T-cell (primary cell): ENCODE measurements at regions not wholly inside any gene's neighbourhood (a gene's known extent, or its start where the extent isn't known, plus 50 kb on each side); places are given as distances from the start of the nearest gene placed in this dataset.

Experiments used
- ATAC-seq, 4 experiments: fragments of 200-7000 bp in 3 of 4; fragments of 150-1000 bp in 1 of 4; cut with Tn5 transposase; replicated peaks in 1 of 4; 1 replicate in 3 of 4; 2 replicates in 1 of 4; pipeline ENCODE4 v1.10.0; 2021; ENCODE audit warnings: moderate library complexity in 3 of 4, mild to moderate bottlenecking in 2 of 4, moderate number of reproducible peaks in 1 of 4
- CTCF ChIA-PET, 2 donors: fragments of 300-600 bp; sonication (Branson Sonifier 250); formaldehyde crosslinking; loops; one replicate each; lab custom pipeline; 2022; ENCODE audit warnings: antibody characterized with exemption in 2 of 2; lab: Charles Lee
- POLR2A ChIA-PET, 2 donors: fragments of 300-600 bp; sonication (Branson Sonifier 250); formaldehyde crosslinking; loops; one replicate each; lab custom pipeline; 2022; ENCODE audit warnings: antibody characterized with exemption in 2 of 2; lab: Charles Lee
- DNase-seq, 35 experiments: peaks; one replicate each; pipeline versions ENCODE4 v3.0.0 to v3.0.0-alpha.2; 2013 to 2023
- H3K27ac ChIP-seq: one replicate; pipeline ENCODE4 v1.5.1; 2013; ENCODE audit warnings: low read length
- H3K27me3 ChIP-seq, 2 experiments: replicated peaks in 1 of 2; 1 replicate in 1 of 2; 2 replicates in 1 of 2; pipeline versions ENCODE4 v1.6.1 to v1.7.0; 2013; ENCODE audit warnings: low read length in 1 of 2, mixed read lengths in 1 of 2; ENCODE audit not compliant: control insufficient read depth in 2 of 2, insufficient read depth in 2 of 2; ENCODE audit errors: extremely low read depth in 1 of 2
- H3K36me3 ChIP-seq, 2 donors: 1 replicate in 1 of 2; 2 replicates in 1 of 2; pipeline versions ENCODE4 v1.6.1 to v1.7.0; 2013; ENCODE audit warnings: low read length in 1 of 2; ENCODE audit not compliant: control insufficient read depth in 2 of 2, insufficient read depth in 1 of 2; ENCODE audit errors: extremely low read depth in 1 of 2
- H3K4me1 ChIP-seq, 2 experiments: 1 replicate in 1 of 2; 2 replicates in 1 of 2; pipeline versions ENCODE4 v1.6.1 to v1.7.0; 2013; ENCODE audit warnings: low read length in 2 of 2, mixed read lengths in 1 of 2; ENCODE audit not compliant: insufficient read depth in 2 of 2, control insufficient read depth in 1 of 2; ENCODE audit errors: extremely low read depth in 1 of 2
- H3K4me3 ChIP-seq, 2 donors: 1 replicate in 1 of 2; 2 replicates in 1 of 2; pipeline versions ENCODE4 v1.5.1 to v1.7.0; 2013; ENCODE audit warnings: mild to moderate bottlenecking in 2 of 2, low read length in 1 of 2, moderate library complexity in 1 of 2; ENCODE audit not compliant: control insufficient read depth in 1 of 2; ENCODE audit errors: extremely low read depth in 1 of 2
- H3K9me3 ChIP-seq: 2 replicates; pipeline ENCODE4 v1.7.0; 2013
- H3K27ac Mint-ChIP-seq, 2 donors: one replicate each; pipeline ENCODE4 v1.8.0; 2020 to 2021; ENCODE audit warnings: mild to moderate bottlenecking in 2 of 2, mixed read lengths in 2 of 2
- H3K27me3 Mint-ChIP-seq, 2 donors: one replicate each; pipeline ENCODE4 v1.8.0; 2021 to 2022; ENCODE audit warnings: mixed read lengths in 2 of 2
- H3K36me3 Mint-ChIP-seq: one replicate; pipeline ENCODE4 v1.8.0; 2021; ENCODE audit warnings: mixed read lengths
- H3K4me1 Mint-ChIP-seq, 3 donors: one replicate each; pipeline ENCODE4 v1.8.0; 2020 to 2022; ENCODE audit warnings: mixed read lengths in 3 of 3, mild to moderate bottlenecking in 1 of 3
- H3K4me3 Mint-ChIP-seq, 3 donors: one replicate each; pipeline ENCODE4 v1.8.0; 2020 to 2022; ENCODE audit warnings: mild to moderate bottlenecking in 3 of 3, mixed read lengths in 3 of 3, moderate library complexity in 3 of 3
- H3K9me3 Mint-ChIP-seq, 3 donors: one replicate each; pipeline ENCODE4 v1.8.0; 2020 to 2022; ENCODE audit warnings: mixed read lengths in 3 of 3
- whole genome bisulfite sequencing: methylation state at CpG from one replicate; pipeline ENCODE4 v1.1.5; 2013; ENCODE audit warnings: missing lambda C conversion rate; ENCODE audit not compliant: insufficient coverage; 5-methylcytosine and 5-hydroxymethylcytosine counted together

DNA sequence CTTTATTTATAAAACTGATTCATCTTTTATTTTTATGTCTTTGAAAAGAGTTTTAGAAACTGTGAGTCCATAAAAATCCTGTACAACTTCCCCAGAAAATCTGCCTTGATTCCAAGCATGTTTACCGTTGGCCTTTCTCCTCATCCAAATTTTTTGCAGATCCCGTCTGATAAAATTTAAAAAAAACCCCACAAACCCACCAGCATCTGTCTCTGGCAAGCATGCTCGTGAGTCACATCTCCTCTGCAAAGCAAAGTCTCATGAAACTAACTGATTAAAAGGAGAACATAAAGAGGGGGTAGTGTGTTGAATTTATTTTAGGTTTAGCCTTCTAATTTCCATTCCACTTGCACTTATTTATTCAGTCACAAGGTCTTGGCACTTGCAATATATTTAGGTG lies 109.4 kb downstream of the MAT2B start:
- Histone ChIP-seq H3K27me3 (peaks cover 0 to 2% of the 10 kb centered on the region in 2 experiments), H3K9me3 (no peaks in the 10 kb centered on the region), H3K4me3 (no peak overlapping the region), H3K4me1 (no peaks in the 10 kb centered on the region), H3K27ac (no peak overlapping the region), H3K36me3 (no peaks in the 10 kb centered on the region)
- no peaks in the 10 kb centered on the region for H3K9me3 Mint-ChIP-seq
- DNase-seq (no peak), ATAC-seq (no peak)
- no peak overlapping the region for H3K27ac Mint-ChIP-seq
- H3K4me3 Mint-ChIP-seq, result no peak overlapping the region
- no peaks in the 10 kb centered on the region for H3K36me3 Mint-ChIP-seq
- peaks cover 2% of the 10 kb centered on the region in 2 donors for H3K27me3 Mint-ChIP-seq
- ChIA-PET CTCF (no interaction called here), POLR2A (no interaction called here)
- H3K4me1 Mint-ChIP-seq, result no peaks in the 10 kb centered on the region
- 83% methylated on average over 1 of the region's 3 CpGs for WGBS

DNA sequence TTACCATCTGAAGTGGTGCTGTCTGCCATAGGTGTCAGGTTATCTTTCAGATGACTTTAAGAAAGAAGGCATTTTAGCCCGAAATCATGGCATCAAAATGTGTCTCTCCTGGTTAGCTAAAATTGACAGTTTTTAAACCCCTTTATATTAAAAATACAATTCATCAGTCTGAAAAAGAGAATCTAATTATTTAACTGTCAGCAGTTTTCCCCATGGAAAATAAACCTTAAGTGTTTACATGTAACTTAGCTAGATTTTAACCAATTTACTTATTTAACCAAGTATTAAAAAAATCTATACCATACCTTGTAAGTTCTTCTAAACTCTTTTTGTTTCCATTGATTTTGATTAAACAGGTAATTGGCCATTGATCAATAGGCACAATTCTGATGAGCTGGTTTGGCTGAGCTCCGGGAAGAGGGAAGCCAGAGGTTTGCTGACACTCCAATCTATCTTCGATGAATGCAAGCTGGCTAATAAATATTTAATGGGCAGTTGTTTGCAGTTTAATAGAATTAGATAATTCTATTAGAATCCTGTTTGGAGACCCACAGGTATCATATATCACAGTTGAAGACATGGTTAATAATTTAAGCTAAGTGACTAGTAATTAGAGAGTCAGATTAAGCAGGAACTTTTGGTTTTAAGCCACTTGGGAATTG lies 114.0 kb downstream of the MAT2B start:
- WGBS, result no CpG with 5 or more reads among the region's 3 CpGs
- no peaks in the 10 kb centered on the region for H3K4me1 ChIP-seq
- no peaks in the 10 kb centered on the region for H3K9me3 ChIP-seq
- ATAC-seq (no peak), DNase-seq (no peak)
- H3K9me3 Mint-ChIP-seq, result no peaks in the 10 kb centered on the region
- H3K36me3 Mint-ChIP-seq, result no peaks in the 10 kb centered on the region
- peaks cover 0 to 2% of the 10 kb centered on the region in 2 experiments for H3K27me3 ChIP-seq
- CTCF ChIA-PET, result interaction anchor here in 1 of 2 donors (0.7 kb wide), 1 partner anchor 106 kb away, joined by 5 read pairs; no protein-coding TSS in a partner anchor
- no peak overlapping the region for H3K27ac ChIP-seq
- H3K4me3 ChIP-seq, result no peak overlapping the region
- no peak overlapping the region for H3K4me3 Mint-ChIP-seq
- POLR2A ChIA-PET, result no interaction called here
- no peaks in the 10 kb centered on the region for H3K36me3 ChIP-seq
- H3K27me3 Mint-ChIP-seq, result no peaks in the 10 kb centered on the region
- no peak overlapping the region for H3K27ac Mint-ChIP-seq
- no peaks in the 10 kb centered on the region for H3K4me1 Mint-ChIP-seq

DNA sequence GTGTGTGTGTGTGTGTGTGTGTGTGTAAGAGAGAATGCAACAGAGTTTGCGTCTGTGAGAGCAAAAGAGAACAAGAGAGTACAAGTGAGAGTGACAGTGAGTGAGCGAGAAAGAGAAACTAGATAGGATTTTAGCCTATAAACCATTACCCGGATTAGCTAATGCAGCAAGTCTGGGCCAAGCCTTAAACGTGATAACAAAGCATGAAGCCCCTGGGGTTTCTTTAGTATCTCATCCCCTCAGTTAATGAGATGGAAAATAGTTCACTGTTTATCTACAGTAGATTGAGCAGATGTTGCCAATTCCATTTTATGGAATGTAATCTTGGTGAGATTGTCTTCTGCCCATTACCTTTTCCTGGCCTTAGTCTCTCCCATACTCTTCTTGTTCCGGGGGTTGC lies 114.5 kb downstream of the MAT2B start:
- Mint-ChIP-seq H3K4me3 (no peak overlapping the region), H3K27ac (no peak overlapping the region), H3K27me3 (no peaks in the 10 kb centered on the region), H3K4me1 (no peaks in the 10 kb centered on the region), H3K36me3 (no peaks in the 10 kb centered on the region), H3K9me3 (no peaks in the 10 kb centered on the region)
- POLR2A ChIA-PET, result no interaction called here
- DNase-seq (no peak), ATAC-seq (no peak)
- no peaks in the 10 kb centered on the region for H3K9me3 ChIP-seq
- H3K4me1 ChIP-seq, result no peaks in the 10 kb centered on the region
- H3K36me3 ChIP-seq, result no peaks in the 10 kb centered on the region
- CTCF ChIA-PET, result interaction anchor here in 1 of 2 donors (0.6 to 0.7 kb wide), 2 partner anchors 17 to 105 kb away, joined by 5 read pairs; no protein-coding TSS in a partner anchor
- WGBS, result 80% methylated on average over 3 of the region's 5 CpGs
- peaks cover 0 to 2% of the 10 kb centered on the region in 2 experiments for H3K27me3 ChIP-seq
- H3K4me3 ChIP-seq, result no peak overlapping the region
- no peak overlapping the region for H3K27ac ChIP-seq

DNA sequence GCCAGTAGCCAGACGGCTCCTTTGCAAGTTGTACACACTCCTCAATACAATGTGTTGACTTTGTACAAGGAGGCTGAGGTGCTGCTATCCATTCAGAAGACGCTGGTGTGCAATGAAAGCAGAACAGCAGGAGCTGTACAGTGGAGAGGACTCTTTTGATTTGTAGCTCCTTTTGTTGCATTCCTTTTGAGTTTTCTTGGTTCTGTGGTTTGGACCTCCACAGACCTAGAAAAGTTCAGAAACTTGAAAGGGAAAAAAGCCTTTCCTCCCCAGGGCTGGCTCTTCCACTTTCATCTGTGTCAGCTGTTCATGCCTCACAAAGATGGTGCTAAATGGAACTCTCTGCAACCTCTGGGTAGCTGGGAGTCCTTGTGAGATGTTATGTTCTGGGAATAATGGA lies 117.4 kb downstream of the MAT2B start:
- ChIA-PET CTCF (no interaction called here), POLR2A (no interaction called here)
- Mint-ChIP-seq H3K27ac (no peak overlapping the region), H3K36me3 (no peaks in the 10 kb centered on the region), H3K27me3 (no peaks in the 10 kb centered on the region), H3K4me1 (no peaks in the 10 kb centered on the region), H3K9me3 (no peaks in the 10 kb centered on the region), H3K4me3 (no peak overlapping the region)
- Histone ChIP-seq H3K27me3 (no peaks in the 10 kb centered on the region), H3K27ac (no peak overlapping the region), H3K9me3 (no peaks in the 10 kb centered on the region), H3K4me1 (no peaks in the 10 kb centered on the region), H3K36me3 (no peaks in the 10 kb centered on the region), H3K4me3 (no peak overlapping the region)
- DNase-seq (no peak), ATAC-seq (no peak)
- WGBS, result no CpG with 5 or more reads among the region's 2 CpGs

DNA sequence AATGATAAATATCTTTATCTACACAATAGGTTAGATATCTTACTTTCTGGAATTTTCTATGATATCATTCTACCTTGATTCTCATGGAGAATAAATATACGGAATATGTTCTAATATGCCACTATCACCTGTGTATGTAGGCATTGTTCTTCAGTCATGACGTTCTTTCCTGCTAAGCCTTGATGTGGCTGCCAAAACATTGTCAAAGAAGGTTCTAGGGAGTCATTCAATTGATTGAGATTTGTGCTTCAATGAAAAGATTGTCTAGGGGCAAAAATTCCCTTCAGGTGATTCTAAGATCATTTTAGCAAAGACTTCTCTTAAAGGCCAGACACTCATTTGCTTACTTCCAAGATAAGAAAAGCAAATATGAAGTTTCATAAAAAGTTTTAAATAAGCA lies 118.1 kb downstream of the MAT2B start:
- WGBS, result 50% methylated on average over 1 of the region's 2 CpGs
- Histone ChIP-seq H3K4me3 (no peak overlapping the region), H3K27me3 (no peaks in the 10 kb centered on the region), H3K9me3 (no peaks in the 10 kb centered on the region), H3K36me3 (no peaks in the 10 kb centered on the region), H3K4me1 (no peaks in the 10 kb centered on the region), H3K27ac (no peak overlapping the region)
- ATAC-seq (no peak), DNase-seq (no peak)
- Mint-ChIP-seq H3K4me1 (no peaks in the 10 kb centered on the region), H3K4me3 (no peak overlapping the region), H3K27me3 (no peaks in the 10 kb centered on the region), H3K36me3 (no peaks in the 10 kb centered on the region), H3K27ac (no peak overlapping the region), H3K9me3 (no peaks in the 10 kb centered on the region)
- ChIA-PET CTCF (no interaction called here), POLR2A (no interaction called here)

DNA sequence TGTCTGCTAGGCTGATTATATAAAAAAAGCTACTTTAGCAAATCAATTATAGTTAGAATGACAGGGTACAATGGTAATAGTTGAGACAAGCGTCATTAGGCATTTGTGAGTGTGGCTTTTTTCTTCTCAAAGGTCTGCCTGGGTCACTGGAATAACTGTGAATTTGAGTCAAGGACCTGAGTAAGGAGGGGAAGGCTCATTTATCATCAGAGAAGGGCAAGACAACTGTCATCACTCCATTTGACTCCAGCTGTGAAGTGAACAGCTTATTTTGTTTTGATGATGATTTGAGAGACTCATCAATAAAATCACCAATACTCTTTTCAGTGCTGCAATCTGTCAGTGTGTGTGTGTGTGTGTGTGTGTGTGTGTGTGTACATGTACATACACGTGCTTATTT lies 118.6 kb downstream of the MAT2B start:
- Histone ChIP-seq H3K27ac (no peak overlapping the region), H3K4me3 (no peak overlapping the region), H3K4me1 (no peaks in the 10 kb centered on the region), H3K36me3 (no peaks in the 10 kb centered on the region), H3K9me3 (no peaks in the 10 kb centered on the region), H3K27me3 (no peaks in the 10 kb centered on the region)
- H3K27ac Mint-ChIP-seq, result no peak overlapping the region
- ChIA-PET POLR2A (no interaction called here), CTCF (no interaction called here)
- H3K4me1 Mint-ChIP-seq, result no peaks in the 10 kb centered on the region
- no CpG with 5 or more reads among the region's 2 CpGs for WGBS
- no peaks in the 10 kb centered on the region for H3K9me3 Mint-ChIP-seq
- DNase-seq (no peak), ATAC-seq (no peak)
- no peaks in the 10 kb centered on the region for H3K36me3 Mint-ChIP-seq
- no peaks in the 10 kb centered on the region for H3K27me3 Mint-ChIP-seq
- H3K4me3 Mint-ChIP-seq, result no peak overlapping the region

DNA sequence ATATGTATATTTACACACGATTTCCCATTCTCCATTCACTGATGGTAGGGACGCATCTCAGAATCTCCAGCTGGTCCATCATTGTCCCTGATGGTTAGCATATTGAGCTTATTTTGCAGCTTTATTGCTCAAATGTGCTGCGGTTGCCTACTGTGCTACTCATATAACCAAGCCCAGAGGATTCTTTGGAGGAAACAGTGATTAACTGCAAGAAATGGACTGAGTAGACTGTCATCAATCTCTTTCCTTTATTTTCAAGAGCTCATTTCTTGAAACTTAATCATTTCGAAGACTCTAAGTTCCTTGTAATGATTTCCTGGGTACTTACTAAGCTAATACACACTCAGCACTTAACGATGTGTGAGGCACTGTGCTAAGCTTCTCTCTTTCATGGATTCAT lies 119.0 kb downstream of the MAT2B start:
- Mint-ChIP-seq H3K27ac (no peak overlapping the region), H3K4me3 (no peak overlapping the region), H3K9me3 (no peaks in the 10 kb centered on the region), H3K36me3 (no peaks in the 10 kb centered on the region), H3K27me3 (no peaks in the 10 kb centered on the region), H3K4me1 (no peaks in the 10 kb centered on the region)
- Histone ChIP-seq H3K4me1 (no peaks in the 10 kb centered on the region), H3K9me3 (no peaks in the 10 kb centered on the region), H3K36me3 (no peaks in the 10 kb centered on the region), H3K27me3 (no peaks in the 10 kb centered on the region), H3K4me3 (no peak overlapping the region), H3K27ac (no peak overlapping the region)
- no peak for ATAC-seq
- 83% methylated on average over 1 of the region's 5 CpGs for whole genome bisulfite sequencing
- no peak for DNase-seq
- POLR2A ChIA-PET, result no interaction called here
- CTCF ChIA-PET, result no interaction called here
